GM21717 (cell line): ENCODE measurements at regions not wholly inside any gene's neighbourhood (a gene's known extent, or its start where the extent isn't known, plus 50 kb on each side); places are given as distances from the start of the nearest gene placed in this dataset.

Experiments
- ATAC-seq: cut with Tn5 transposase; IDR thresholded peaks from one replicate; pipeline ENCODE4 v1.9.1; 2021; ENCODE audit warnings: mild to moderate bottlenecking, moderate library complexity; ENCODE audit not compliant: unreplicated experiment

DNA sequence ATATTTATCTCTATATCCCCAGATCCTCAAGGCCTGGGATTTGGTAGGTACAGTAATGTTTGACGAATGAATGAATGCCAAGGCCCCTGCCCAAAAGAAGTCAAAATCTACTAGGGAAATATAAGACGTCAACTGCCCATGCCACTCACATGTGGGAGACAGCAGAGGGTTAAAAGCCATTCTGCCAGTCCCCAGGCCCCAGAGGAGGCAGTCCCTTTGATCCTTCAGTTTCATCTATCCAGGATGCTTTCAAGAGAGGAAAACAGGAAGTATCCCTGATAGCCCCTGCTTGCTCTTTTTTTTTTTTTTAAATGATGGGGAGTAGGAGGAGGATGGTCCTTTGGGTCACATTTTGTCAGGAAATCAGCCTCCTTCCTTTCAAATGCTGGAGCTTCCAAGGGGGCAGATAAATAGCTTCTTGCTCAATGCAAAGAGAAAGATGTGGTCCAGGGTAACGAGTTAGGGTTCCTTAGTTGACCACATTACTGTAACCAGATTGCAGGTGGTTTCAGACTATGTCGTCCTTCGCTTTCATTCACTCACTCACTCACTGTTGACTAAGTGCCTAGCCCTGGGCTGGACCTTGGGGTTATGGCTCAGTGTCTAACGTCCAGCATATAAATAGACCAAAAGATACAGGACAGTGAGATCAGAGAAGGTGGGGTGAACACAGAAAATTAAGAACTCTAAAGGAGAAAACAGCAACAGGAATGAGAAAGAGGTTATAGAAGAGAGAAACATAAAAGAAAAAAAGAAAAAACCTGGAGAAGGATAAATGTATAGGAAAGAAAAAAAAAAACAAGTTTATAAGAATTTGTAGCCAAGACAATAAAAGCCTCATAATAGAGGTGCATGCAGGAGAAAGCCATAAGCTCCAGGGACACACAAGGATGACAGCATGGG is 64.6 kb upstream of the PIM1 start:
- no peak for ATAC-seq

GRCh38 chr6:37106051-37106363 is 63.9 kb upstream of the PIM1 start:
- no peak for ATAC-seq

DNA sequence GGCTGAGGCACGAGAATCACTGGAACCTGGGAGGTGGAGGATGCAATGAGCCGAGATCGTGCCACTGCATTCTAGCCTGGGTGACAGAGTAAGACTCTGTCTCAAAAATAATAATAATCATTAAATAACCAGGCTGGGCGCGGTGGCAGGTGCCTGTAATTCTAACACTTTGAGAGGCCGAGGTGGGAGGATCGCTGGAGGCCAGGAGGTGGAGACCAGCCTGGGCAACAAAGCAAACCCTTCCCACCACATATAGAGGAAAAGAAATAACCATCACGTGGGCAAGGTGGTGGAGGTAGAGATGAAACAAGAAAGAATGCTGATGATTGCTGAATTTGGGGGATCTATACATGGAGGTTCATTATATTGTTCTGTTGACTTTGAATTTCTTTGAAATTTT is 63.4 kb upstream of the PIM1 start:
- ATAC-seq, result no peak

DNA sequence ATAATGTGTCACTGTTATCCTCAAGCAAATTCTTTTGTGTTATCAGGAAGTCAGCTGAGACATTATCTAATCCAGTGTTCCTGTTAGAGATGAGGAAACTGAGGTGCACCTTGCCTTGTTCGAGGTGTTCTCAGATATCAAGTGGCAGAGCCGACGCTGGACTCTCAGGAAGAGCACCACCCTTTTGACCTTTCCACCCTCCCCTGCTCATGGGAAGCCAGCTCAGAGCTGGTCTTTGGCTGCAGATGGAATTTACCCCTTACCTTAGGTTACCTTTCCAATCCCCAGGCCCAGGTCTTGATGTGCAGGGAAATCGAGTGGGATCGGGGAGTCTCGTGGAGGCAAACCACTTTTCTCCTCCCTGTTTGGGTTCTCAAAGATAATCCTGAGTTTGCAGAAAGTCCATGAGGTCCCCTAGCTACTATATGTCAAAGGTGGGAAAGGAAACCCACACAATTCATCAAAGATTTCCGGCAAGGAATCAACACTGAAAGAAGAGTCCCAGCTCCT is 62.9 kb upstream of the PIM1 start:
- ATAC-seq, result no peak

GRCh38 chr6:37109714-37110499 is 60.0 kb upstream of the PIM1 start:
- no peak for ATAC-seq

DNA sequence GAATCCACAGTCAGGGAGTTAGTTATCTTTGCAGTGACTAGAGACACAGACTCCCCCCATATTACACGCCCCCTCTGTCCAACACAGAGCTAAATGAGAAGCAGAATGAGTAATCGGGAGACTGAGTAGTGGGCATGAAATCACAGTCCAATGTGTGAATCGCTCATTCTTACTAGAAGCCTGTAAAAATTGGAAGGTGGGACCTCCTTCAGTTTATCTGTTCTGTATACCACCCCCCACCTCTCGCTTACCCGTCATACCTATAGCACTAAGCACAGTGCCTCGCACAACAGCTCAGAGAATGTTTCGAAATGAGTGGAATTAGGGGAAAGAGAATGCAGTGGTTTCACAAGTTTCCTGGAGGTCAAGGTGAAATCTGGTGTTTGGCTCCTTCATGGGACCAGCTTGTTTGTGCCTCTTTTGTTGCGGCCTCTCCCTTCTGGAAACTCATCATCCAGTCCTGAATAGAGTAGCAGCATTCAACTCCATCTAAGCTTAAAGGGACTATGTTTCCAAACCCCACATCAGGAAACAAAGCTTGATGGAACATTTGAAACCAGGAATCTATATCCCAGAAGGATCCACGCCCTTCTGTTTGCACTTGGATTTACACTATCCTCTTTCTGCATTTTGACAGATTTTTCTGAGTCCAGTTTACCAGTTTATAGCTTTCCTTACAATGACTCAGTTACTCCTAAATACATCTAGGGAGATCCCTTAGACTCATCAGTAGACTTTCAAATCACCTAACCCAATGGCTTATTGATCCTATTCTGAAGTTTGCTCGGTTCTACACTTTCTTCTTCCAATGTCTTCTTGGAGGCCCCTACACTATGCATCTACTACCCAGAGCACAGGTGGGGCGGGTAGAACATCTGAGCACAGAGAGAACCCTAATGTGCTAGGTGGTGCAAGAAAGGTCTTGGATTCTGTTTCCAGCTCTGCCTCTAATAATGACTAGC is 59.2 kb upstream of the PIM1 start:
- ATAC-seq, result peak; percentile 51

GRCh38 chr6:37113976-37114375 is 56.0 kb upstream of the PIM1 start:
- no peak for ATAC-seq

DNA sequence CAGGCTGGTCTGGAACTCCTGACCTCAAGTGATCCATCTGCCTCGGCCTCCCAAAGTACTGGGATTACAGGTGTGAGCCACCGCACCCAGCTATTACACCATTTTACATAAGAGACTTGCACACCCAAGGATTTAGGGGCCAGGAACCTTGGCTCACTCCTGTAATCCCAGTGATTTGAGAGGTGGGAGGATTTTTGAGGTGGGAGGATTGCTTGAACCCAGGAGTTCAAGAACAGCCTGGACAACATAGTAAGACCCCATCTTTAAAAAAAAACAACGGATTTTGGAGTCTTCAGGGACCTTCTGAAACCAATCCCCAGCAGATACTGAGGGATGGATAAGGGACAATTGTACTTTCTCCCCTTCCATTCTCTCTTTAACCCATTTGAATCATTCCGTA is 55.3 kb upstream of the PIM1 start:
- ATAC-seq, result no peak

GRCh38 chr6:37115236-37115895 is 54.6 kb upstream of the PIM1 start:
- no peak for ATAC-seq

GRCh38 chr6:37116326-37116725 is 53.6 kb upstream of the PIM1 start:
- ATAC-seq, result no peak

- no peak for ATAC-seq
Measured at GRCh38 chr6:37119387-37119886, 50.5 kb upstream of the PIM1 start.
